ENCODE measurements at regions not wholly inside any gene's neighbourhood (a gene's known extent, or its start where the extent isn't known, plus 50 kb on each side); places are given as distances from the start of the nearest gene placed in this dataset.

DNA sequence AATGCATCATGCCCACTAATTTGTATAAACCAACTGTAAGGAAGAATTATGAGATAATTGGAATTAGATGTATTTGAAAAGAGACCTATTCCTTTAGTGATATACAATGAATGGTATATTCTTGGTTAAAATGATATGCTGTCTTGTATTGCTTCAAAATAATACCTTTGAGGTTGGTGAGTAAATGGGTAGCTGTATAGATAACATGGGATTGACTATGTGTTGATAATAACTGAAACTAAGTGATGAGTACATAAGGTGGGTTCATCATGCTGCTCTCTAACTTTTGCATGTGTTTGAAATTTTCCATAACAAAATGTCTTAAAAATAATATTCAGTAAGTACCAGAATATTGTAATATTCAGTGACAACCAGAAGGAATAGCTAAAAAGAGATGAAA lies 272.6 kb upstream of the ZPLD1 start:
- Histone ChIP-seq H3K9me3 (ENCODE audit: control insufficient read depth, low read length) (no peaks in the 10 kb centered on the region), H3K27me3 (ENCODE audit: control insufficient read depth, insufficient read depth, low read length, poor library complexity, severe bottlenecking) (no peaks in the 10 kb centered on the region), H3K4me3 (ENCODE audit: insufficient read depth, low read depth, low read length) (no peak overlapping the region), H3K4me1 (ENCODE audit: control insufficient read depth, insufficient read depth, low read length) (no peaks in the 10 kb centered on the region), H3K36me3 (ENCODE audit: control insufficient read depth, insufficient read depth, low read length) (no peaks in the 10 kb centered on the region), H3K27ac (ENCODE audit: insufficient read depth, low read depth, low read length, poor library complexity, severe bottlenecking) (no peak overlapping the region)

DNA sequence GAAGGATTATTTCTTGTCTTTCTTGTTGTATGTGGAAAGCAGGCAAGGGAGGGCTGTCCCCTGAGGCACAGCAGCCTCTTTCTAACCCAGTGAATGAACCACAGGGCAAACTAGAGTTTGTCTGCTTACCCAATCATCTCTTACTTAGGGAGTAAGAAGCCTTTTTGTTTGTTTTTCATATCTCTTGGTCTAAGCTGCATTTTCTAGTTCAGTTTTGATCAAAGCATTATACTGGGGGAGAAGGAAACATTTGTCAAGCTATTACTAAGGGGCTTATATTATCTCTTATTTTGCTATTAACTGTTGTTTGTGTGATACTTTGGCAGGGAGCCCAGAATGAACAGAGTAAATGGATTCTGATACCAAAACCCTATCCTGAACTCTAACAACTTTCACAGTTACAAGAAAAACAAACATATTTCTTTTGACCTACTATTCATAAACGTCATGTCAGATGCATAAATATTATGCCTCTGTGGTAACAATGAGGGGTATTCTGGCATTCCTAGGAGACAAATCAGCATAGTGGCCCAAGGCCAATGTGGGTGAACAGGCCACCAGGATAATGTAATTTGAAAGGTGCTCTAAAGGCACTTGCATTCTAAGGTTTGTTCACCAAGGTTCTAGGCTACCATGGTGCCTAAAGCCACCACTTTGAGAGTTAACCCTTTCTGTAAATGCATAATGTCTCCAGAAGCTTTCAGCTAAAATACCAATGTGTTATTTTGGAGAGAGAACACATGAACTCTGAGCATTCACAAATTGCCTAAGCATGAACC lies 271.6 kb upstream of the ZPLD1 start:
- Histone ChIP-seq H3K4me1 (ENCODE audit: control insufficient read depth, insufficient read depth, low read length) (no peaks in the 10 kb centered on the region), H3K27ac (ENCODE audit: insufficient read depth, low read depth, low read length, poor library complexity, severe bottlenecking) (no peak overlapping the region), H3K9me3 (ENCODE audit: control insufficient read depth, low read length) (no peaks in the 10 kb centered on the region), H3K27me3 (ENCODE audit: control insufficient read depth, insufficient read depth, low read length, poor library complexity, severe bottlenecking) (no peaks in the 10 kb centered on the region), H3K4me3 (ENCODE audit: insufficient read depth, low read depth, low read length) (no peak overlapping the region), H3K36me3 (ENCODE audit: control insufficient read depth, insufficient read depth, low read length) (no peaks in the 10 kb centered on the region)
- WGBS, 2 experiments, result 83 to 95% methylated on average over 1 of the region's 1 CpG

GRCh38 chr3:102163818-102164154 lies 271.0 kb upstream of the ZPLD1 start:
- Histone ChIP-seq H3K9me3 (ENCODE audit: control insufficient read depth, low read length) (no peaks in the 10 kb centered on the region), H3K27me3 (ENCODE audit: control insufficient read depth, insufficient read depth, low read length, poor library complexity, severe bottlenecking) (no peaks in the 10 kb centered on the region), H3K27ac (ENCODE audit: insufficient read depth, low read depth, low read length, poor library complexity, severe bottlenecking) (no peak overlapping the region), H3K4me3 (ENCODE audit: insufficient read depth, low read depth, low read length) (no peak overlapping the region), H3K4me1 (ENCODE audit: control insufficient read depth, insufficient read depth, low read length) (no peaks in the 10 kb centered on the region), H3K36me3 (ENCODE audit: control insufficient read depth, insufficient read depth, low read length) (no peaks in the 10 kb centered on the region)
- 82 to 85% methylated on average over 4 of the region's 4 CpGs for WGBS, 2 experiments

DNA sequence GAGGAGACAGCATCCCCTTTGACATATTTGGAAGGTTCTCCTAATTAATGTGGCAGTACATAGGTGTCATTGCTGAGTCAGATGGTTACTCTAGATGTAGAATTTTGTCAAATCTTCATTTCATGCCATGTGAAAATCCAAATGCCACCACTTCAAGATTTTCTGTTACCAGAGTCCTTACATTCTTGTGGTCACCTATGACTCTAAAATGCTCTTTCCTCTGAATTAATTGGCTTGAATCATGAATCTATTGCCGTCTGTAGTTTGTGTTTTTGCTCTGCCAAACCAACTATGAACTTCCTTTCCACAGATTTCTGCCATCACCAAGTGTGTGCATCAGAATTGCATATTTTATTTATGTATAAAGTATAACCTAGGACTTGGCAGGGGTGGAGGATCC lies 269.4 kb upstream of the ZPLD1 start:
- no peaks in the 10 kb centered on the region for H3K9me3 ChIP-seq (ENCODE audit: control insufficient read depth, low read length)
- no peaks in the 10 kb centered on the region for H3K27me3 ChIP-seq (ENCODE audit: control insufficient read depth, insufficient read depth, low read length, poor library complexity, severe bottlenecking)
- H3K27ac ChIP-seq (ENCODE audit: insufficient read depth, low read depth, low read length, poor library complexity, severe bottlenecking), result no peak overlapping the region
- no peaks in the 10 kb centered on the region for H3K36me3 ChIP-seq (ENCODE audit: control insufficient read depth, insufficient read depth, low read length)
- WGBS, 2 experiments, result 75 to 100% methylated on average over 1 of the region's 1 CpG
- no peak overlapping the region for H3K4me3 ChIP-seq (ENCODE audit: insufficient read depth, low read depth, low read length)
- no peaks in the 10 kb centered on the region for H3K4me1 ChIP-seq (ENCODE audit: control insufficient read depth, insufficient read depth, low read length)

- no peaks in the 10 kb centered on the region for H3K9me3 ChIP-seq (ENCODE audit: control insufficient read depth, low read length)
- no peaks in the 10 kb centered on the region for H3K4me1 ChIP-seq (ENCODE audit: control insufficient read depth, insufficient read depth, low read length)
- no peak overlapping the region for H3K4me3 ChIP-seq (ENCODE audit: insufficient read depth, low read depth, low read length)
- H3K36me3 ChIP-seq (ENCODE audit: control insufficient read depth, insufficient read depth, low read length), result no peaks in the 10 kb centered on the region
- H3K27me3 ChIP-seq (ENCODE audit: control insufficient read depth, insufficient read depth, low read length, poor library complexity, severe bottlenecking), result no peaks in the 10 kb centered on the region
- WGBS, 2 experiments, result 88 to 100% methylated on average over 1 of the region's 1 CpG
- no peak overlapping the region for H3K27ac ChIP-seq (ENCODE audit: insufficient read depth, low read depth, low read length, poor library complexity, severe bottlenecking)
These were observed 264.8 kb upstream of the ZPLD1 start for GRCh38 chr3:102169915-102170479.

- WGBS, 2 experiments, result 70 to 100% methylated on average over 2 of the region's 2 CpGs
- Histone ChIP-seq H3K36me3 (ENCODE audit: control insufficient read depth, insufficient read depth, low read length) (no peaks in the 10 kb centered on the region), H3K4me1 (ENCODE audit: control insufficient read depth, insufficient read depth, low read length) (no peaks in the 10 kb centered on the region)
These were observed 264.3 kb upstream of the ZPLD1 start for GRCh38 chr3:102170545-102170944.

DNA sequence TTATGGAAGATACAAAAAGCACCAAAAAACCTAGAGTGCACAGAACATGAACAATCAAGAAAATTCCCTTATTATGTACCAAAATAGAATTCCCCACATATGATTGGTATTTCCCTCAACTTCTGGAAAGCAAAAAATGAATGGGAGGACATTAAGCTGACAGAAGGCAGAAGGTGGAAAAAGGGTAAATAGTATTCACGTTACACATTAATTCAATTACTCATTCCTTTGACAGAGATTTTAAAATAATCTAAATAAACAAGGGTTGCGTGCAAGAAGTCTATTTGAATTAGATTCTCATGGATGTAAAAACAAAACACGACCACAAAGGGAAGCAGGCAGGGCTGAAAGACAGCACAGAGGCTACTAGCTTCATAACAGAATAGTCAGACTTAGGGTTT lies 260.5 kb upstream of the ZPLD1 start:
- Histone ChIP-seq H3K27me3 (ENCODE audit: control insufficient read depth, insufficient read depth, low read length, poor library complexity, severe bottlenecking) (no peaks in the 10 kb centered on the region), H3K9me3 (ENCODE audit: control insufficient read depth, low read length) (no peaks in the 10 kb centered on the region), H3K4me1 (ENCODE audit: control insufficient read depth, insufficient read depth, low read length) (no peaks in the 10 kb centered on the region), H3K27ac (ENCODE audit: insufficient read depth, low read depth, low read length, poor library complexity, severe bottlenecking) (no peak overlapping the region), H3K4me3 (ENCODE audit: insufficient read depth, low read depth, low read length) (no peak overlapping the region), H3K36me3 (ENCODE audit: control insufficient read depth, insufficient read depth, low read length) (no peaks in the 10 kb centered on the region)
- WGBS, 2 experiments, result 89% methylated on average over 2 of the region's 3 CpGs

More at GRCh38 chr3:102170545-102170944, 264.3 kb upstream of the ZPLD1 start:
- Histone ChIP-seq H3K4me3 (ENCODE audit: insufficient read depth, low read depth, low read length) (no peak overlapping the region), H3K27ac (ENCODE audit: insufficient read depth, low read depth, low read length, poor library complexity, severe bottlenecking) (no peak overlapping the region), H3K9me3 (ENCODE audit: control insufficient read depth, low read length) (no peaks in the 10 kb centered on the region), H3K27me3 (ENCODE audit: control insufficient read depth, insufficient read depth, low read length, poor library complexity, severe bottlenecking) (no peaks in the 10 kb centered on the region)

DNA sequence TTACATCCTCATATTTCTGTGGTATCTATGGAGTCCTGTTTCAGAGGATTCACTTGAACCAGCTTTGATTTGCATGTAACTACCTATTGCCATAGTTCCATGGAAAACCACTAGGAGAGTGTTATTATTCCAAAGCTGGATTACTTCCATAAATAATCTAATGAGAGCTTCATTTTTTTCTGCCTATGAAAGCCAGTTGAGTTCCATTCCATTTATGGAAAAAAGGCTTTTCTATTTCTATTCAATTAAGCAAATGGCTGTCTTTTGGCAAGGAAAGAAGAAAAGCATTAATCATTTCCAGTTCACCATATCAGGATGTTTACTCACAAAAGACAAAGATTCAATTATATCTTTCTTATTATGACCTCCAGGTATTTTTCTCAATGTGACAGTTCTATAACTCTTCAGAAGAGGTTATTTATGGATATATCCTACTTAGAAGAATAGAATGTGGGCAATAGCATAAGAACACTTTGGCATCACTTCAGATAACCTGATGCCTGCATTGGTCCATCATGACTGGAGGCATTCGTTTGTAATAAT lies 259.9 kb upstream of the ZPLD1 start:
- Histone ChIP-seq H3K36me3 (ENCODE audit: control insufficient read depth, insufficient read depth, low read length) (no peaks in the 10 kb centered on the region), H3K4me3 (ENCODE audit: insufficient read depth, low read depth, low read length) (no peak overlapping the region), H3K27ac (ENCODE audit: insufficient read depth, low read depth, low read length, poor library complexity, severe bottlenecking) (no peak overlapping the region), H3K4me1 (ENCODE audit: control insufficient read depth, insufficient read depth, low read length) (no peaks in the 10 kb centered on the region), H3K9me3 (ENCODE audit: control insufficient read depth, low read length) (no peaks in the 10 kb centered on the region), H3K27me3 (ENCODE audit: control insufficient read depth, insufficient read depth, low read length, poor library complexity, severe bottlenecking) (no peaks in the 10 kb centered on the region)
- WGBS, 2 experiments, result 67 to 100% methylated on average over 1 of the region's 1 CpG

DNA sequence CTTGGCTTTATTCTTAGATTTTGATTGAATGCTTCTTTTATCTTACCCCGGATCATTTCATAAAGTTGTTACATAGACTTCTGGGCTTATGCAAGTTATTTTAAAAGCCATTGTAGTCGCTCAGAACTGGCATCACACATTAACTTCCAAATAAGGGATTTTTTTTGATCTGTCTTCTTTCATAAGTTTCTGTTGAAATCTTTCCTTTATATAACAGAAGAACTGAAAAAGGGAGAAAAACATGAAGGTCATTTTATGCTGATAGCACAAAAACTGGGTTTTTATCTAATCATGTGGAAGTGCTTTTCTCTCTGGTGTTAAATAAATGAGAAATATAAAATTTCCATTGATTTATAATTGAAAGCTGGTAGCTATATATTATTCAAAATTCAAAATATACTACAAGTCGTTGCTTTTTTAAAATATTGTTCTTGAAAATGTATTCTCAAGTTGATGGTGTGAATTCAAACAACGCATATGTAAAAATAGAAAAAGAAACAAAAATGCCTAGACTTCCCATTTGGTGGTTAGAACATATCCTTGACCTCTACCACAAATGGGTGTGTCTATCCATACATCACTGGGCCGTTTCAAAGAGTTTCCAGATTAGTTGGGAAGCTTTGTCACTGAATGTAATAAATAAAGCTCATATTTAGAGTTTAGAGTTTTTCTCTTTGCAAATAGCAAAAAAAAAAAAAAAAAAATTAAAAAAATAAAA lies 258.3 kb upstream of the ZPLD1 start:
- Histone ChIP-seq H3K27ac (ENCODE audit: insufficient read depth, low read depth, low read length, poor library complexity, severe bottlenecking) (no peak overlapping the region), H3K4me3 (ENCODE audit: insufficient read depth, low read depth, low read length) (no peak overlapping the region), H3K36me3 (ENCODE audit: control insufficient read depth, insufficient read depth, low read length) (no peaks in the 10 kb centered on the region), H3K27me3 (ENCODE audit: control insufficient read depth, insufficient read depth, low read length, poor library complexity, severe bottlenecking) (no peaks in the 10 kb centered on the region), H3K4me1 (ENCODE audit: control insufficient read depth, insufficient read depth, low read length) (no peaks in the 10 kb centered on the region), H3K9me3 (ENCODE audit: control insufficient read depth, low read length) (no peaks in the 10 kb centered on the region)
- WGBS, 2 experiments, result 92 to 94% methylated on average over 2 to 4 of the region's 5 CpGs

DNA sequence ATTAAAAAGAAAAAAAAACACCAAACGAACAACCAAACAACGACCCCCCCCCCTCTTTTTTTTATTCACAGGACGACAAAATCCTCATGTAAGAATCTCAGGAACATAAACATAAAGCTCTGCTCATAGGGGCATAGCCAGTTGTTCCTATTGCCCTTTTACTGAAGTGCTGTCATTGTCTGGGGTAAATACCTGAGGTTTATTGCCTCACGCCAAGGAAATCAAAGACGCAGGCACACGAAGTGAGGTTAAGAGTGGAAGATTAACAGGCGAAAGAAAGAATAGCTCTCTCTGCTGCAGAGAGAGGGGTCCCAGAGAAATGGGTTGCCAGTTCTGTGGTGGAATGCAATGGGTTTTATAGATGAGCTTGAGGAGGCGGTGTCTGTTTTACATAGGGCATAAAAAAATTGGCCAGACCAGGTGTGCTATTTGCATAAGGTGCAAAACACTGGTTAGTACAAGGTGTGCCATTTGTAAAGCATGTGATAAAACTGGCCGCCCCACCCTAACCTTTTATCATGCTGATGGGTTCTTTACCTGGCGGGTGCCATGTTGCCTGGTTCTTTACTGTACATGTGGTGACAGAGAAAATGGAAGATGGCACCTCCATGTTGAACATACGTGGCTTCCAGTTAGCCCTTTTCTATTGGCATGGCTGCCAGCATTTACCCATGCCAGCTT lies 257.6 kb upstream of the ZPLD1 start:
- H3K9me3 ChIP-seq (ENCODE audit: control insufficient read depth, low read length), result no peaks in the 10 kb centered on the region
- no peaks in the 10 kb centered on the region for H3K27me3 ChIP-seq (ENCODE audit: control insufficient read depth, insufficient read depth, low read length, poor library complexity, severe bottlenecking)
- H3K27ac ChIP-seq (ENCODE audit: insufficient read depth, low read depth, low read length, poor library complexity, severe bottlenecking), result no peak overlapping the region
- no peak overlapping the region for H3K4me3 ChIP-seq (ENCODE audit: insufficient read depth, low read depth, low read length)
- whole genome bisulfite sequencing, 2 experiments, result 85 to 88% methylated on average over 9 to 11 of the region's 11 CpGs
- H3K4me1 ChIP-seq (ENCODE audit: control insufficient read depth, insufficient read depth, low read length), result peaks cover 5% of the 10 kb centered on the region
- no peaks in the 10 kb centered on the region for H3K36me3 ChIP-seq (ENCODE audit: control insufficient read depth, insufficient read depth, low read length)
